ENCODE measurements at regions not wholly inside any gene's neighbourhood (a gene's known extent, or its start where the extent isn't known, plus 50 kb on each side); places are given as distances from the start of the nearest gene placed in this dataset.

GRCh38 chrX:129230168-129230567, 293.1 kb downstream of the SMARCA1 start:
- H3K79me1 ChIP-seq (ENCODE audit: insufficient read depth, low read depth, low read length, poor library complexity, severe bottlenecking): no peaks in the 10 kb centered on the region
- H2BK120ac ChIP-seq (ENCODE audit: low read depth, low read length, poor library complexity, severe bottlenecking): no peak overlapping the region
- no peaks in the 10 kb centered on the region for H4K20me1 ChIP-seq (ENCODE audit: control insufficient read depth, insufficient read depth, insufficient read length)
- H3T11ph ChIP-seq (ENCODE audit: low read length): no peak overlapping the region
- no peak overlapping the region for H3K27ac ChIP-seq (ENCODE audit: insufficient read length, low read depth, low read length)
- H2AK5ac ChIP-seq (ENCODE audit: insufficient read length, low read length): no peak overlapping the region
- no peaks in the 10 kb centered on the region for H3K36me3 Mint-ChIP-seq (ENCODE audit: insufficient read depth in 1 of 3, low read depth in 3 of 3)
- H4K5ac ChIP-seq (ENCODE audit: insufficient read length, low read depth, low read length): no peak overlapping the region
- H3K14ac ChIP-seq (ENCODE audit: insufficient read depth, low read length): no peak overlapping the region
- H3K9ac ChIP-seq (ENCODE audit: extremely low read depth, insufficient read length, low read length): no peak overlapping the region
- H3K4ac ChIP-seq (ENCODE audit: low read depth, low read length): no peak overlapping the region
- H3K4me3 Mint-ChIP-seq: no peak overlapping the region
- H3K4me1 Mint-ChIP-seq: no peaks in the 10 kb centered on the region
- no CpG with 5 or more reads among the region's 1 CpG for WGBS (ENCODE audit: extremely low coverage, insufficient read length, low lambda C conversion rate)
- no peak overlapping the region for H2BK12ac ChIP-seq (ENCODE audit: insufficient read length, low read depth, low read length)
- no peaks in the 10 kb centered on the region for H3K27me3 ChIP-seq (ENCODE audit: insufficient read depth, low read length)
- H3K4me2 ChIP-seq (ENCODE audit: insufficient read depth, insufficient read length, low read length): no peak overlapping the region
- TF ChIP-seq CTCF (conservative IDR thresholded peaks at IDR 0.05): no peak
- no peak overlapping the region for H2BK15ac ChIP-seq (ENCODE audit: low read depth, low read length)
- H3K79me2 ChIP-seq (ENCODE audit: insufficient read depth, low read length): no peaks in the 10 kb centered on the region
- H3K23ac ChIP-seq (ENCODE audit: insufficient read length, low read depth, low read length): no peak overlapping the region
- no peaks in the 10 kb centered on the region for H3K27me3 Mint-ChIP-seq (ENCODE audit: low read depth)
- no peak overlapping the region for H4K8ac ChIP-seq (replicated peaks; ENCODE audit: insufficient read length, low read depth, low read length)
- H3K9me3 Mint-ChIP-seq: peaks cover 0 to 7% of the 10 kb centered on the region in 2 experiments; a peak in 2 of 5 replicates
- H2BK20ac ChIP-seq (ENCODE audit: low read depth, low read length, poor library complexity, severe bottlenecking): no peak overlapping the region
- H3K4me1 ChIP-seq (ENCODE audit: insufficient read depth, low read length): no peaks in the 10 kb centered on the region
- H3K9me3 ChIP-seq (ENCODE audit: control insufficient read depth, low read depth, low read length): no peaks in the 10 kb centered on the region
- no peak overlapping the region for H3K56ac ChIP-seq (ENCODE audit: insufficient read length, low read depth, low read length)
- no peak overlapping the region for H3K18ac ChIP-seq (ENCODE audit: insufficient read length, low read depth, low read length)
- H2AFZ ChIP-seq (ENCODE audit: low read length): no peak overlapping the region
- no peak overlapping the region for H2BK5ac ChIP-seq (ENCODE audit: insufficient read length, low read length)
- no peak overlapping the region for H3K27ac Mint-ChIP-seq
- H4K91ac ChIP-seq (ENCODE audit: insufficient read length, low read depth, low read length): no peak overlapping the region
- no peaks in the 10 kb centered on the region for H3K23me2 ChIP-seq (ENCODE audit: insufficient read length, low read depth, low read length, poor library complexity, severe bottlenecking)
- no peak for DNase-seq

Measured in H9 (cell line).